Hippocampal formation (tissue), 2 donors: ENCODE measurements at regions not wholly inside any gene's neighbourhood (a gene's known extent, or its start where the extent isn't known, plus 50 kb on each side); places are given as distances from the start of the nearest gene placed in this dataset.

Source experiments
- DNase-seq, 2 donors: peaks; one replicate each; lab custom pipeline; 2025; lab: John Stamatoyannopoulos, UW

DNA sequence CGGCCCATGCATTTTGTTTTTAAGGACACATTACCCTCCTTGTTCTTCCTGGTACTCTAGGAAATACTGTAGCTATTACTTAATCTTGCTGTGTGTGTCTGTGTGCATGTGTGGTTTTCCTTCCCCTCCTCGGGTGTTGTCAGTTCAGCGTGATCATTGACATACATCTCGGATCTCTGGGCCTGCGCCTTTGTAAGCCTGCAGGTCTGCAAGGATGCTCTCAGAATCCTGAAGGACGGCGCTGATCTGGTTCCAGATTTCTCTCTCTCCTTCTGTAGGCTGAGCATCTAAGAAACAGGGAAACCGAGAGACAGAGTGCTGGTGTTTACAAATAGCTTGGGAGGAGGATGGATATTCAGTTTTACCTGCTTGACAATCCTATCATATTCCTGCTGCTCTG is 100.2 kb downstream of the CYRIA start:
- no peak for DNase-seq

- DNase-seq = no peak
Observed at GRCh38 chr2:16561676-16562075, 104.0 kb downstream of the CYRIA start.

DNA sequence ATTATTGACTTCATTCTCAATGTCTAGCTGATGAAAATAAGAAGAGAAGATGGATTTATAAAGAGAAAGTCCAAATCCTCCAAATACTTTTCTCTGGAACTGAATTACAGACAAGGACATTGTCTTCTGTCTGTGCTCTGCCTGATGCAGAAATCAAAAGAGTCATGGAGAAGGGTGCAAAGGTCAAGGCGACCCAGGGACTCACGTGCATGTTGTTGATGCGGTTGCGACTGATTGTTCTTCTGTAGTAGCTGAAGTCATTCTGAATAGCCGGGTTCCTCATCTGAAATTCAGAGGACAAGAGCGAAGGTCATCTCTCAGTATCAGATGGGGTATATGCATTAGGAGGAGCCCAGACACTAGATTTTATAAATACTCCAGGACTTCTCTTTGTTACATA is 104.4 kb downstream of the CYRIA start:
- DNase-seq = no peak

DNA sequence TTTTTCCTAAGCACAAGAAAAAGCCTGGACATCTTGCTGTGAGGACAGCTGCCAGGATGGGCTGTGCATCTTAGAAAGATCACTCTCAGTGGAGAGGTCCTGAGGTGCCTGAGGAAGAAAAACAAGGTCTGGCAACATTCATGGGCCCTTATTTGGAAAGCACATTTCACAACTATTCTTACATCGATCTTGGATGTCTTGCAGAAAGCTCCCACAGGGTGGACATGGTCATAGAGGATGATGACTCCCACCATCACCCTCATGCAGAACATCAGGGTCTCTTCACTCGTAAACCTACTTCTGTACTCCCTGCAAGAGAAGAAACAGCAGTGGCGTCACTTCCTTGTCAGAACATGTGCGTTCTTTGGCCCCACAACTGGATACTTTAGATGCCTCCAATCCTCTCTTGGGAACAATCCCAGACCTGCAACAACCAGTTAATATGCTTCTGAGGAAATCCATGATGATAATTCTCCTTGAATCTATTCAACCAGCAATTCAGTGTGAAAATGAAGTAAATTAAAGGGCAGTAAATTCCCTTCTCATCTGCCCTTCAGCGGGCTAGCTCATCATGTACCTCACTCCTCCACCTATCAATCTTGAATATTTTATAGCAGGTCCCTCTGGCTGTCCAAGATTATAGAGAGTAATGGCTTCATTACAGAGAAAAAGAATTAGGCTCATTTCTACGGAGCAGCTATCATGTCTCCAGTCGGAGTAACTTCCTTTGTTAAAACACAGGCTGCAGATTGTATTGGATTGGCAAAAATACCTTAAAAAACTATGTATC is 106.2 kb downstream of the CYRIA start:
- DNase-seq = no peak

GRCh38 chr2:16554060-16554583 is 111.5 kb downstream of the CYRIA start:
- no peak for DNase-seq

GRCh38 chr2:16553226-16553625 is 112.4 kb downstream of the CYRIA start:
- peak; percentile 34 to 51 for DNase-seq

DNA sequence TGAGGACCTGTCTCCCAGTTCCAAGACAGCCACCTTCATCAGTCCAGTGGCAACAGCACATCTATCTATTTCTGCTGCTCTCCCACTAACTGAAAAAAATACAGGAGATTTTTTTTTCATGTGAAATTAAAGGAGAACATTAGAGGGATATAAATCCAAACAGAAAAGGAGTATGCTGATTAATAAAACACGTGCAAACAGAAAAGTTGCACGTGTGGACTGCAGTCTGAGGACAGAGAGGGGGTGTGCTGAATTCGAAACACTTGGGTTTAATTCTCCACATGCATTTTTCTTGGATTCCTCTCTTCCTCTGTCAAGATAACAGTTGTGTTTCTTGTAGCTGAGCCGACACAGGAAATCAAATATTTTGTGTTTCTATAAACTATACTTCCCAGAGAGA is 113.4 kb downstream of the CYRIA start:
- DNase-seq = no peak

DNA sequence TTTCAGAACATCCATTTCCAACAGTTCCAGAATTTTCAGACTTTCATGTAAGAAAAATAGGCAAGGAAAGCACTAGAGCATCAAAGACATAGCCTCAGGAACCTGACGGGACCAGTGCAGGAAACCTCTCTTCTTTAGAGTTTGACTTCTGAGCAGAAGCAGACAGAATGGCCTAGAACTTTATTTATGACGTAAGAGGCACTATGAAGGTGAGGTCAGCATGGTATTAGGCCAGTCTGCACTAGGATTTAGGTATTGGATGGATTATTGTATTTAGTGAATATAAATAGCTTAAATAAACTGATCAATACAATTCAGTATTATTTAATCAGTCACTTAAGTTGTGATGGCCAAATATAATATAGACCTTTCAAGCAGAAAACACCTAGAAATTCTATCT is 117.6 kb downstream of the CYRIA start:
- no peak for DNase-seq

DNA sequence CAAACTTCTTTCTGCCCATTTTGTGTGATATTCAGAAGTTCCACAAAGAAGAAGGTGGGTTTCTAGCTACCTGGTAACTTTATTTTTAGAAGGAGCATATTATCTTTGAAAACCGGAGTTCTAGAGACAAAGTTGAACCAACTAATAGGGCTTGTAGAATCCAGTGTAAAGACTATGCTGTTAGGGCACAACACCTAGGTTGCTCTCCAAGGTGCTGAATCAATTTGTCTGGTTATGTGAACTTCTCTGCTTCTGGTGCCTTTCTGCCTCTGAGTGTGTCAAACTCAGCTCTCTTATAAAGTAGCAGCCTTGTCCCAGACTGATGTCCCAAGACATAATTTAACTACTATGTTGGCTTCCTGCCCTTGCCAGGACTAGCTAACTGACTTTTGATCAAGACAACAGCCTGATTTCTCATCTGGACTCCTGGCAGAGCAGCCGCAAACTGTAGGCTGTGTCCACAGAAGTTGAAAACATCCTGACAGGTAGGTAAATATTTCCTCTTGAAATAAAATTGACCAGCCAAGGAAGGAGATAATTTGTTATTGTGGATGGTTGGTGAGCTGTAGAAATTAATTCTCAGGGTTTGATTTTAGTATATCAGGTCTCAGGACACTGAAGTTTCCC is 119.4 kb downstream of the CYRIA start:
- no peak for DNase-seq

GRCh38 chr2:16538707-16539106 is 126.9 kb downstream of the CYRIA start:
- DNase-seq = no peak

DNA sequence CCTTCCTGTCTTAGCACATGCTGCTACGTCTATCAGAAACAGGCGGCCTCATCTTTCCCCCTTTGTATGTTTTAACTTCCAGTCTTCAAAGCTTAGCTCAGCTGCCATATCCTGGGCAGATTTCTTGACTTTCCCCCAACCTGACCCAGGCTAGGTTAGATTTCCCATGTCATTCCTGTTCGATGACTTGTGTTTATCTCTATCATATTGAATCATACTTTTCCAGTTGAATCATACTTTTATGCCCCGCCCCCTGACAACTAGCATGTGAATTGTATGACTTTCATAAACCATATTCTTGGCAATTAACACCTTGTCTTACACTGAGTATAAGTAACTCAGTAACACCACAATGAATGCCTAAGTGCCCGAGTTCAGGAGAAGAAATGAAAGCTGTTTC is 128.3 kb downstream of the CYRIA start:
- DNase-seq = no peak

DNA sequence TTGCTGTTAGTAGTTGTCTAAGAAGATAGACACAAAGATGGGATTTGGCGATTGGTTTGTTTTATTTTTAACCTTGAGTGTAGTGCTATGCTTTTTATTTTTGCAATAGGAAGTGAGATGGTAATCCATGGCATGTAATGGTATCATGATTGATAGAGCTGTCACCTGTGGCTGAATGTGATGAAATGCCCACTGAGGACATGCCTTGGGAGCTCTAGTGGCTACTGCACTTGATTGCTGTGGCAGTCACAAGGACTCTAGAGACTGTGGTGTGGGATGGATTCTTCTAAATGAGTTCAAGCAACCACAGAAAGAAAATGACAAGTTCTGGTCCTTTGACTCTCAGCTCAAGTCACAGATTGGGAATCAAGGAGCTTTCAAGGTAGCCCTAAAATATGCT is 139.4 kb downstream of the CYRIA start:
- no peak for DNase-seq

DNA sequence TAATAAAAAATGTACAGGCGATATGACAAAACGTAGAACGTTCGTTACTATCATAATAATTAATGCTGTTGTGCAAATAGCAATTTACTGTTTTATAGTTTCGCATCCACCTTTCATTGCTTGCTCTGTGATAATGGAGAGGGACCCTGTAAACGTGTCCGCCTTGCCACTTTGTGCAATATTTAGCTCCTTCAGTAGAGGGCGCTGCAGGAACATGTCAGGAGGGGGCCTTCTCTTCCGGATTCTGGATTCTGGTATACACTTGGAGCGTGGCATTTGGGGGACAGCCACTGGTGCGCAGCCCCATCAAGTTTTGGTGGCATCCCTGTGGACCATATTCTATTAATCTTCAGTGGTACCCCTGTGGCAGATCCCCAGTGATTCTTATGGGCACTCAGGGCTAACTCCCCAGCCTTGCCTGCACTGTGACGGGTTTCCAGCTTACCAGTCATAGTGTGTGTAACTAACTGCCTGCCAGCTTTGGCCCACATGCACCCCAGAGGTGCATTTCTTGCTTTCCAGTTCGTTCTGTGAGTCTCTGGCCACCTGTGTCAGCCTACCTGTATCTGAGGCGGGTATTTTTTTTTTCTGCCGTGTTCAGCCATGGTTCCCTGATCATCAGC is 140.3 kb downstream of the CYRIA start:
- no peak for DNase-seq

DNA sequence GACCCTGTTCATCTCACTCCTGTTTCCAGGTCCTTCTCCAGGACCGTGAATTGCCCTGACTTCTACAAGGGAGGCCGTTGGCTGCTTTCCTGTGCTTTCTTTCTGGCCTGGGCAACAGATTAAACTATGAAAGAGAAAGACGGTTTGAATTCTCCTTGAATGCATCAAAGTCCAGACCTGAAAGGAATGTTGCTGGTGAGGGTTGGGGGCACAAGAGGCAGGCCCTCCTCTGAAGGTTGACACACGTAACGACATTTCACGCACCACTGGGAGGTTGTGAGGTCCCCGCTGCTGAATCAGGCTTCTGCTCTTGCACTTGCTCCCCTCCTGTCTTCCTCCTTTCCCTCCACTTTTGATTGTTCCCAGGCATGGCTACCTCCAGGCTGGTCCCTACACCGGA is 141.9 kb downstream of the CYRIA start:
- no peak for DNase-seq

DNA sequence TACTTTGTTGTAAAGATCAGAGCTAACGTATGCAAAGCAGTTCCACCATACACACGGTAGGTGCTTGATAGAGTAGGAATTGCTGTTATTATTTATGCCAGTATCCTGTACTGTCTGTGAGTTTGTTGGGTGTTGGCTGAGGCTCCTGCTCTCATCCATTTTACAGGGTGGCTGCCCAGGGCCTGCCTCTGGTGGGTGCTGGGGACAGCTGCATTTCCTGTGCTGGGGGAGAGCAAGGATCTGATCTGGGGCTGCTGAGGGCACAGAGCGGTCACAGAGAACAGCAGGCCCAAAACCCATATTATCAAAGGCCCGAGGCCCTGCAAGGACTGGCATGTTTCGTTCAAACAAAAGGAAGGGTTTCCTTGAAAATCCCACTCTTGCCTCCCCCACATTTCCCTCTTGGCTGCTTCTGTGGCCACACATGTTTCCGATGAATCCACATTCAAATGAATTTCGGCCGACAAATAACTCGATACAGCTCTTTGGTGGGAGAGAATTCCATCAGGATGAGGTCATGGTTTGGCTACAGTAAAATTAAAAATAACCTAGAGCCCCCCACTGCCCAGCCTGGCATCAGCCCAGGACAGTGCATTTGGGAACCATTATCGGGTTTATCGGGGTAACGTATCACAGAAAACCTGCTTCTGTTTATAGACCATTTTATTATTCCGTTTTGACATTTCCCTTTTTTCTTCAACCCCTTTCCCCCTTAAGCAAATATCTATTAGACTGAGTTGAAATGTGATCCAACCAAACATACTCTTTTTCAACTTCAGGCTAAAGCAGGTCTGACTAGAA is 143.4 kb downstream of the CYRIA start:
- DNase-seq = no peak

DNA sequence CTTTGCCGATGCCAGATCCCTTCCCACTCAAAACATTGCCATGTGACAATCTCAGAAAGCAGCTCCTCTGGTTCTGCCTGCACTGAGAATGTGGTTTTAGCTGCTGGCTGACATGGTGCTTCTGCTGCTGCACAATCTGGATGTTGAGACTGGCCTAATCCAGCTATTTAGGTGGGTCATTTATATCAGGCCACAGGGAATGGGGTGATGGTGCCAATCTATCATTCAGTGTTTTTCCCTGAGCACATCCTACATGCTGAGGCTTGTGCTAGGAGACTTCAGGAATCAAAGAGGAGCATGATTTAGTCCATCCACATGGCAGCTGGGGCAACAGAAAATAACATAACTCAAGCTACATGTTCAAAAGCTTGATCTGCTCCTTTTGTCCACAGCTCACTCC is 144.7 kb downstream of the CYRIA start:
- no peak for DNase-seq

DNA sequence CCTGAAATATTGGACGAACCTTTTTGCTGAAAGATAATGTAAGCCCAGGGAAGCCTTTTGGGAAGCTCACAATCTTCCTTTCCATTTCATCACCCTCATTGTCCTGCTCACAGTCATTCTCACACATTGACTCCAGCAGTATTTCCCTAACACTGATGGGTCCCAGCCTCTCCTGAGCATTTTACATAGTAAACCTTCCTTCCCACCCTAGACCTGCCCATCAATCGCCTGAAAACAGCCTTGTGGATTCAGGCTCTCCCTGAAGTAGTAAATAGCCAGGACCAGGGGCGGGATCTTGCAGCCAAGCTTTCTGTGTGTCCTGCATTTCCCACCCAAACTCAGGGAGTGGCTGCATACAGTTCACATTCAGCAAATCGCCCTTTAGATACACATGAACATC is 149.9 kb downstream of the CYRIA start:
- no peak for DNase-seq

DNA sequence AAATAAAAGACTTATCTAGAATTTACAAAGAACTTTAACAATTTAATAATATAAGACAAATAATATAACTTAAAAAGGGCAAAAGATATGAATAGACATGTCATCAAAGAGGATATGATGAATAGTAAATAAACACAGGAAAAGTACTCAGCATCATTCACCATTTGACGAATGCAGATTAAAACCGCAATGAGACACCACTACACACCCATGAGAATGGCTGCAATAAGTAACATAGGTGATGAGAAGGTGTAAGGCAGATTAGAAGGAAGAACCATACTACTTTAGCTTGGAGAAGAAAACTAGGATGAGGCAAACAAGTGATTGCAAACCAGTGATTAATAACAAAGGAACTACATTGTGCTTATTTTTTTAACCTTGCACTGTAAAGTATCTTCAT is 152.0 kb downstream of the CYRIA start:
- no peak for DNase-seq

GRCh38 chr2:16511041-16511440 is 154.6 kb downstream of the CYRIA start:
- DNase-seq = no peak

DNA sequence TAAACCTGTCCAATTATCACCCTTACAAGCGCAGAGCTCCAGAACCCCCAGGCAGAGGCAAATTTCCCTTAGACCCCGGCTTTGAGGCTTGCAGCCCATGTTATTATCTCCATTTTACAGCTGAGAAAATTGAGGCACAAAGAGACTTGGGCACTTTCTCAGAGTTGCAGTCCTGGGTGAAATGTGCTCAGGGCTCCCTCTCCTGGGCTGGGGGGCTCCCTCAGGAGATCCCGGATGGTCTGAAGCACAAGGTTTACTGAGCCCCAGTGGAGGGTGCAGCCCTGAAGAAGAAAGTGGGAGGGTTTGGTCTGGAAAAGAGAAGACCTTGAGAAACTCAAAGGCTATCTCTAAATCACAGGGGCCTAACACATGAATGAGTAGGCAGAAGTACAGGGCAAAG is 156.6 kb downstream of the CYRIA start:
- no peak for DNase-seq

- DNase-seq = no peak
Observed at GRCh38 chr2:16508490-16508851, 157.2 kb downstream of the CYRIA start.
